ENCODE measurements at regions not wholly inside any gene's neighbourhood (a gene's known extent, or its start where the extent isn't known, plus 50 kb on each side); places are given as distances from the start of the nearest gene placed in this dataset.
"Not testable (repeated sequence)": the region's sequence is repeated elsewhere in the genome, so short reads cannot be mapped to it uniquely, and the experiment has no call there.

GRCh38 chr13:88507909-88508308 is 836.7 kb downstream of the SLITRK5 start:
- Histone ChIP-seq H3K9ac (ENCODE audit: low read depth, low read length) (no peak overlapping the region), H3K14ac (replicated peaks; ENCODE audit: low read depth, low read length) (no peak overlapping the region), H3K4me3 (ENCODE audit: insufficient read depth, low read depth, low read length) (no peak overlapping the region), H3K9me3 (ENCODE audit: control insufficient read depth, insufficient read depth, low read length) (peaks cover 16% of the 10 kb centered on the region), H4K5ac (ENCODE audit: low read depth, low read length) (no peak overlapping the region), H2BK20ac (ENCODE audit: low read depth, low read length) (no peak overlapping the region), H3K9me1 (ENCODE audit: insufficient read depth, low read length) (no peaks in the 10 kb centered on the region), H3K4me2 (ENCODE audit: low read depth, low read length) (no peak overlapping the region), H2BK120ac (ENCODE audit: low read depth, low read length) (no peak overlapping the region), H2AK9ac (replicated peaks; ENCODE audit: low read depth, low read length, poor library complexity) (no peak overlapping the region), H3K4me1 (ENCODE audit: control insufficient read depth, insufficient read depth, low read length) (no peaks in the 10 kb centered on the region), H3K18ac (ENCODE audit: low read depth, low read length) (no peak overlapping the region), H4K20me1 (ENCODE audit: insufficient read depth, low read length) (no peaks in the 10 kb centered on the region), H2BK5ac (ENCODE audit: low read depth, low read length, poor library complexity, severe bottlenecking) (no peak overlapping the region), H4K91ac (ENCODE audit: insufficient read depth, low read depth, low read length) (no peak overlapping the region), H4K8ac (ENCODE audit: low read depth in 2 of 2, low read length in 2 of 2) (no peak overlapping the region), H3K56ac (ENCODE audit: extremely low read depth, insufficient read depth, low read length) (no peak overlapping the region), H3K27ac (ENCODE audit: insufficient read depth, low read length) (no peak overlapping the region), H3K4ac (ENCODE audit: low read depth, low read length) (no peak overlapping the region), H3K23ac (ENCODE audit: low read depth, low read length) (no peak overlapping the region), H3K27me3 (ENCODE audit: control insufficient read depth, insufficient read depth, low read length) (no peaks in the 10 kb centered on the region), H3K36me3 (ENCODE audit: control insufficient read depth, insufficient read depth, low read length) (no peaks in the 10 kb centered on the region), H3K79me1 (ENCODE audit: low read depth in 1 of 2, low read length in 2 of 2) (no peaks in the 10 kb centered on the region), H2BK15ac (ENCODE audit: low read depth, low read length) (no peak overlapping the region), H2AFZ (replicated peaks; ENCODE audit: low read length, poor library complexity) (no peak overlapping the region), H2AK5ac (ENCODE audit: low read depth, low read length) (no peak overlapping the region)
- ChIA-PET POLR2A (ENCODE audit: unreplicated experiment) (no interaction called here), CTCF (no interaction called here)
- TF ChIP-seq RAD21 (IDR thresholded peaks at IDR 0.05; ENCODE audit: low read length) (no peak), CHD1 (IDR thresholded peaks at IDR 0.05; ENCODE audit: low read depth, low read length) (no peak), FOS (IDR thresholded peaks at IDR 0.05; ENCODE audit: low read depth, low read length) (no peak)
- no CpG with 5 or more reads among the region's 1 CpG for WGBS, 2 experiments (ENCODE audit: extremely low coverage in 2 of 2, insufficient read length in 1 of 2)
- BruUV-seq (replicated peaks): no TSS peak
- in situ Hi-C loops (cut with MboI; ENCODE audit: low sequenced_read_pairs) (no loop called here), dilution Hi-C loops (cut with HindIII; ENCODE audit: low sequenced_read_pairs, unreplicated experiment) (no loop called here), intact Hi-C loops (cut with micrococcal nuclease) (no loop called here)
- no peak for DNase-seq
- no peak for ATAC-seq (ENCODE audit: low read depth)

- BruUV-seq (replicated peaks); ATAC-seq (ENCODE audit: low read depth); H4K5ac ChIP-seq (ENCODE audit: low read depth, low read length): not testable (repeated sequence)
These were observed 841.8 kb downstream of the SLITRK5 start for GRCh38 chr13:88512993-88513392.

More at GRCh38 chr13:88512993-88513392, 841.8 kb downstream of the SLITRK5 start:
- H3K4ac ChIP-seq (ENCODE audit: low read depth, low read length); H3K4me1 ChIP-seq (ENCODE audit: control insufficient read depth, insufficient read depth, low read length); CTCF ChIA-PET; H2BK5ac ChIP-seq (ENCODE audit: low read depth, low read length, poor library complexity, severe bottlenecking); H2AFZ ChIP-seq (replicated peaks; ENCODE audit: low read length, poor library complexity); H3K27ac ChIP-seq (ENCODE audit: insufficient read depth, low read length); H3K79me1 ChIP-seq (ENCODE audit: low read depth in 1 of 2, low read length in 2 of 2); H3K23ac ChIP-seq (ENCODE audit: low read depth, low read length); H4K20me1 ChIP-seq (ENCODE audit: insufficient read depth, low read length); POLR2A ChIA-PET (ENCODE audit: unreplicated experiment); H3K4me3 ChIP-seq (ENCODE audit: insufficient read depth, low read depth, low read length); H3K14ac ChIP-seq (replicated peaks; ENCODE audit: low read depth, low read length); H3K18ac ChIP-seq (ENCODE audit: low read depth, low read length); H2AK5ac ChIP-seq (ENCODE audit: low read depth, low read length); H4K8ac ChIP-seq (ENCODE audit: low read depth in 2 of 2, low read length in 2 of 2); H3K36me3 ChIP-seq (ENCODE audit: control insufficient read depth, insufficient read depth, low read length); H3K4me2 ChIP-seq (ENCODE audit: low read depth, low read length); H3K27me3 ChIP-seq (ENCODE audit: control insufficient read depth, insufficient read depth, low read length); H2AK9ac ChIP-seq (replicated peaks; ENCODE audit: low read depth, low read length, poor library complexity); intact Hi-C loops (cut with micrococcal nuclease); H2BK20ac ChIP-seq (ENCODE audit: low read depth, low read length); H3K9ac ChIP-seq (ENCODE audit: low read depth, low read length); H3K56ac ChIP-seq (ENCODE audit: extremely low read depth, insufficient read depth, low read length); H2BK15ac ChIP-seq (ENCODE audit: low read depth, low read length); in situ Hi-C loops (cut with MboI; ENCODE audit: low sequenced_read_pairs); H3K9me1 ChIP-seq (ENCODE audit: insufficient read depth, low read length); dilution Hi-C loops (cut with HindIII; ENCODE audit: low sequenced_read_pairs, unreplicated experiment); H2BK120ac ChIP-seq (ENCODE audit: low read depth, low read length); DNase-seq; H4K91ac ChIP-seq (ENCODE audit: insufficient read depth, low read depth, low read length): not testable (repeated sequence)
- H3K9me3 ChIP-seq (ENCODE audit: control insufficient read depth, insufficient read depth, low read length): peaks cover 11% of the 10 kb centered on the region
- WGBS, 2 experiments (ENCODE audit: extremely low coverage in 2 of 2, insufficient read length in 1 of 2): no CpG with 5 or more reads among the region's 3 CpGs

Measured in IMR-90 (cell line).